Neural progenitor cell (in vitro differentiated cells): ENCODE measurements at regions not wholly inside any gene's neighbourhood (a gene's known extent, or its start where the extent isn't known, plus 50 kb on each side); places are given as distances from the start of the nearest gene placed in this dataset.

Experiments
- DNase-seq: peaks from one replicate; pipeline ENCODE4 v3.0.0-alpha.2; 2016; ENCODE audit warnings: low spot score
- H2AFZ ChIP-seq: fragments of 200-600 bp; sonication (generic); replicated peaks from 2 replicates; pipeline ENCODE4 v1.6.1; 2016; ENCODE audit warnings: antibody characterized with exemption
- H3F3A ChIP-seq: fragments of 200-600 bp; sonication (generic); 2 replicates; pipeline ENCODE4 v1.6.1; 2016; ENCODE audit warnings: antibody characterized with exemption, low read depth
- H3K27ac ChIP-seq: fragments of 200-600 bp; sonication (generic); 2 replicates; pipeline ENCODE4 v1.5.1; 2016; ENCODE audit warnings: mild to moderate bottlenecking
- H3K27me3 ChIP-seq: fragments of 200-600 bp; sonication (generic); 2 replicates; pipeline ENCODE4 v1.6.1; 2016; ENCODE audit warnings: mild to moderate bottlenecking, moderate library complexity
- H3K36me3 ChIP-seq: fragments of 200-600 bp; sonication (generic); 2 replicates; pipeline ENCODE4 v1.5.1; 2016
- H3K4me1 ChIP-seq: fragments of 200-600 bp; sonication (generic); 2 replicates; pipeline ENCODE4 v1.6.1; 2016; ENCODE audit warnings: mixed run types
- H3K4me2 ChIP-seq: fragments of 200-600 bp; sonication (generic); 2 replicates; pipeline ENCODE4 v1.6.1; 2016
- H3K4me3 ChIP-seq: fragments of 200-600 bp; sonication (generic); 2 replicates; pipeline ENCODE4 v1.5.1; 2016
- H3K79me2 ChIP-seq: fragments of 200-600 bp; sonication (generic); 2 replicates; pipeline ENCODE4 v1.6.1; 2016; ENCODE audit warnings: low read depth
- H3K9ac ChIP-seq: fragments of 200-600 bp; sonication (generic); 2 replicates; pipeline ENCODE4 v1.6.1; 2016
- H3K9me3 ChIP-seq: fragments of 200-600 bp; sonication (generic); 2 replicates; pipeline ENCODE4 v1.5.1; 2016; ENCODE audit warnings: low read depth
- H4K20me1 ChIP-seq: fragments of 200-600 bp; sonication (generic); 2 replicates; pipeline ENCODE4 v1.6.1; 2016; ENCODE audit warnings: low read depth
- H3K27ac Mint-ChIP-seq: 3 replicates; pipeline ENCODE4 v1.8.0; 2021; ENCODE audit warnings: mixed read lengths
- H3K27me3 Mint-ChIP-seq: 2 replicates; pipeline ENCODE4 v1.8.0; 2022; ENCODE audit warnings: low read depth, mild to moderate bottlenecking, inconsistent platforms, moderate library complexity, mixed read lengths; ENCODE audit not compliant: insufficient read depth
- H3K36me3 Mint-ChIP-seq: 3 replicates; pipeline ENCODE4 v1.8.0; 2021; ENCODE audit warnings: mixed read lengths
- H3K4me1 Mint-ChIP-seq: 3 replicates; pipeline ENCODE4 v1.8.0; 2021; ENCODE audit warnings: mixed read lengths
- H3K4me3 Mint-ChIP-seq: 3 replicates; pipeline ENCODE4 v1.8.0; 2021; ENCODE audit warnings: mild to moderate bottlenecking, moderate library complexity, mixed read lengths
- H3K9me3 Mint-ChIP-seq: 3 replicates; pipeline ENCODE4 v1.8.0; 2020; ENCODE audit warnings: mixed read lengths
- CTCF ChIP-seq: fragments of 200-600 bp; sonication (generic); IDR thresholded peaks from 2 replicates; pipeline ENCODE4 v1.5.1; 2017; ENCODE audit warnings: antibody characterized with exemption, mild to moderate bottlenecking
- EZH2 ChIP-seq: fragments of 200-600 bp; sonication (generic); IDR thresholded peaks from 2 replicates; pipeline ENCODE4 v1.6.1; 2017; ENCODE audit warnings: antibody characterized with exemption, mild to moderate bottlenecking, moderate library complexity
- EZH2phosphoT487 ChIP-seq: fragments of 200-600 bp; sonication (generic); IDR thresholded peaks from 2 replicates; pipeline ENCODE4 v1.6.1; 2017; ENCODE audit warnings: antibody characterized with exemption

- H3K4me3 ChIP-seq: no peak overlapping the region
- H3K4me1 Mint-ChIP-seq: peaks cover 8% of the 10 kb centered on the region
- H3K9me3 ChIP-seq: no peaks in the 10 kb centered on the region
- H3K79me2 ChIP-seq: no peaks in the 10 kb centered on the region
- no peak overlapping the region for H3K4me2 ChIP-seq
- H3K36me3 ChIP-seq: no peaks in the 10 kb centered on the region
- H3K9ac ChIP-seq: no peak overlapping the region
- no peak overlapping the region for H3K4me3 Mint-ChIP-seq
- no peaks in the 10 kb centered on the region for H4K20me1 ChIP-seq
- peaks cover 7% of the 10 kb centered on the region for H3K9me3 Mint-ChIP-seq
- no peak overlapping the region for H3K27ac ChIP-seq
- H3K4me1 ChIP-seq: peaks cover 27% of the 10 kb centered on the region
- peaks cover 4% of the 10 kb centered on the region for H3F3A ChIP-seq
- H3K27me3 Mint-ChIP-seq: peaks cover 5% of the 10 kb centered on the region
- H2AFZ ChIP-seq: no peak overlapping the region
- H3K27me3 ChIP-seq: no peaks in the 10 kb centered on the region
- TF ChIP-seq EZH2phosphoT487 (no peak), EZH2 (no peak), CTCF (no peak)
- H3K27ac Mint-ChIP-seq: no peak overlapping the region
- peaks cover 6% of the 10 kb centered on the region for H3K36me3 Mint-ChIP-seq
- no peak for DNase-seq
Measured at GRCh38 chr5:62005551-62005950, 300.5 kb upstream of the KIF2A start.

- peaks cover 7% of the 10 kb centered on the region for H3K9me3 Mint-ChIP-seq
- peaks cover 23% of the 10 kb centered on the region for H3K4me1 Mint-ChIP-seq
- Histone ChIP-seq H3K4me2 (no peak overlapping the region), H3K9ac (no peak overlapping the region), H4K20me1 (no peaks in the 10 kb centered on the region), H3K36me3 (no peaks in the 10 kb centered on the region), H3K4me3 (no peak overlapping the region), H2AFZ (no peak overlapping the region), H3K9me3 (no peaks in the 10 kb centered on the region), H3K27me3 (no peaks in the 10 kb centered on the region), H3K27ac (no peak overlapping the region), H3F3A (peaks cover 20% of the 10 kb centered on the region), H3K4me1 (peaks cover 42% of the 10 kb centered on the region), H3K79me2 (no peaks in the 10 kb centered on the region)
- DNase-seq: no peak
- no peak overlapping the region for H3K27ac Mint-ChIP-seq
- TF ChIP-seq EZH2: no peak
- no peak for TF ChIP-seq EZH2phosphoT487
- TF ChIP-seq CTCF: no peak
- H3K36me3 Mint-ChIP-seq: peaks cover 6% of the 10 kb centered on the region
- peaks cover 8% of the 10 kb centered on the region for H3K27me3 Mint-ChIP-seq
- no peak overlapping the region for H3K4me3 Mint-ChIP-seq
Measured at GRCh38 chr5:62007457-62007856, 298.5 kb upstream of the KIF2A start.

DNA sequence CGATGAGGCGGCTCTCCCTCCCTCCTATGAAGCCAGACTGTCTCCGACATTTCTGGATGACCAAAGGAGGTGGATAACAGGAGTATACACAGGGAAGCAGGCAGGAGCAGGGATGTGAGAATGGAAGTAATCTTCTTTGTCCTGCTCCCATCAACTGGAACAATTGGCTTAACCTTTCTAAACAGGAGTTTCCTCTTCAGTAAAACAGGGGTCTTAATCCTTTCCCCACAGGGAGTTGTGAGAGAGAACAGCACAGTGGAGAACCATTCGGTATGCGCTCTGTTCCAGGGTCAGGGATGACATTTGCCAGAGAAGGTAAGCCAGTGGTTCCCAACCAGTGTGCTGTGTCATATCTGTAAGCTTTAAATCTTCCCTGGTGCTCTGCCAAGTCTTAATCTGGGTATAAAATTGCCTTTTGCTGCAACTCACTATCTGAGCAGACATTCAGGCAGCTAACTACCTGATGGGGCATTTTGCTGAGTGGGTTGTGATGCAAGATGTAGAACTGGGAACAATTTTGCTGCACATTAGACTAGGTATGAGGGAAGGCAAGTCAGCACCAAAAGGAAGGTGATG lies 294.8 kb upstream of the KIF2A start:
- Mint-ChIP-seq H3K27ac (no peak overlapping the region), H3K4me1 (peaks cover 25% of the 10 kb centered on the region), H3K4me3 (no peak overlapping the region), H3K9me3 (peaks cover 8% of the 10 kb centered on the region), H3K36me3 (peaks cover 6% of the 10 kb centered on the region), H3K27me3 (peaks cover 8% of the 10 kb centered on the region)
- Histone ChIP-seq H3K27me3 (no peaks in the 10 kb centered on the region), H3K79me2 (no peaks in the 10 kb centered on the region), H3K4me1 (peaks cover 46% of the 10 kb centered on the region), H3F3A (peaks cover 20% of the 10 kb centered on the region), H4K20me1 (no peaks in the 10 kb centered on the region), H3K36me3 (no peaks in the 10 kb centered on the region), H3K4me2 (peak overlapping the region; percentile 66), H3K9me3 (no peaks in the 10 kb centered on the region), H2AFZ (no peak overlapping the region), H3K27ac (peak overlapping the region; percentile 84), H3K4me3 (no peak overlapping the region), H3K9ac (no peak overlapping the region)
- TF ChIP-seq CTCF (no peak), EZH2phosphoT487 (peak; percentile 77)
- DNase-seq: peak; percentile 94
